ENCODE measurements at regions not wholly inside any gene's neighbourhood (a gene's known extent, or its start where the extent isn't known, plus 50 kb on each side); places are given as distances from the start of the nearest gene placed in this dataset.

- DNase-seq = no peak
Measured at GRCh38 chr9:134590240-134591081, 51.1 kb upstream of the COL5A1 start.

GRCh38 chr9:134591082-134591571 is 50.5 kb upstream of the COL5A1 start:
- no peak for DNase-seq

GRCh38 chr9:134591573-134591981 is 50.0 kb upstream of the COL5A1 start:
- DNase-seq = no peak

Data from activated CD4-positive, alpha-beta T cell treated with anti-CD3 and anti-CD28 coated beads for 48 hours (primary cell).